ENCODE measurements at regions not wholly inside any gene's neighbourhood (a gene's known extent, or its start where the extent isn't known, plus 50 kb on each side); places are given as distances from the start of the nearest gene placed in this dataset.

GRCh38 chr5:15085671-15086070 is 214.1 kb upstream of the ANKH start:
- no peak for DNase-seq (ENCODE audit: low read depth)
- in situ Hi-C loops (cut with HindIII; ENCODE audit: low pct_unique_long_range_greater_than_20kb, low sequenced_read_pairs), result no loop called here

DNA sequence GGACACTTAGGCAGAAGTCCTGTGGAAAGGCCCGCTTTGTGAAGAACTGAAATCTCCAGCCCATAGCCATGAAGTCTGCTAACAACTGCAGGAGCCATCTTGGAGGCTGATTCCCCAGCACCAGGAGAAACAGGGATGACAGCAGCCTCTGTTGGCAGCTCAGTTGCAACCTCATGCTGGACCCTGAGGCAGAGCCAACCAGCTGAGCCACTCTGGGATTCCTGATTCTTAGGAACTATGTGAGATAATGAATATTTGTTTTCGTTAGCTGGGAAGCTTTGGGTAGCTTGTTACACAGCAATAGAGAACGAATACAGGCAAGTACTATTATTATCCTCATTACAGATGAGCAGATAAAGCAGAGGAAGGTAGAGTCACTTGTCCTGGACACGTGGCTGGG is 210.5 kb upstream of the ANKH start:
- in situ Hi-C loops (cut with HindIII; ENCODE audit: low pct_unique_long_range_greater_than_20kb, low sequenced_read_pairs), result no loop called here
- DNase-seq (ENCODE audit: low read depth), result no peak

DNA sequence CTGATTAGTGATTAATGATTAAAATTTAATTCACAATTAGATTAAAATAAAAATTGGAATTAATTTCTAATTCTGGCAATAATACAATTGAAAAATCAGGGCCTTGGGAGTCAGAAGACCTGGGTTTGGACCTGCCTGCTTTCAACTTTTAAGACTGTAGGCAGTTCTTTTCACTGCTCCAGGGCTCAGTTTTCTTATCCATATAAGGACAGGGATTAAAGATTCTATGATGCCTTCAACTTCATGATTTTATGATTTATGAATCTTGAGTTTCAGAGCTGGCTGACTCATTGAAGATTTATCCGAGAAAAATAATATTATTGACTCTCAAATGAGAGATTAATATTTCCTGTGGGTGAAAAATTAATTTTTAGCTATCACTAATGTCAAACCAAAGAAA is 208.6 kb upstream of the ANKH start:
- in situ Hi-C loops (cut with HindIII; ENCODE audit: low pct_unique_long_range_greater_than_20kb, low sequenced_read_pairs), result no loop called here
- no peak for DNase-seq (ENCODE audit: low read depth)

- in situ Hi-C loops (cut with HindIII; ENCODE audit: low pct_unique_long_range_greater_than_20kb, low sequenced_read_pairs), result no loop called here
Observed at GRCh38 chr5:15079566-15079965, 208.0 kb upstream of the ANKH start.

GRCh38 chr5:15074651-15075050 is 203.1 kb upstream of the ANKH start:
- no peak for DNase-seq (ENCODE audit: low read depth)
- in situ Hi-C loops (cut with HindIII; ENCODE audit: low pct_unique_long_range_greater_than_20kb, low sequenced_read_pairs), result no loop called here

More at GRCh38 chr5:15079566-15079965, 208.0 kb upstream of the ANKH start:
- no peak for DNase-seq (ENCODE audit: low read depth)

DNA sequence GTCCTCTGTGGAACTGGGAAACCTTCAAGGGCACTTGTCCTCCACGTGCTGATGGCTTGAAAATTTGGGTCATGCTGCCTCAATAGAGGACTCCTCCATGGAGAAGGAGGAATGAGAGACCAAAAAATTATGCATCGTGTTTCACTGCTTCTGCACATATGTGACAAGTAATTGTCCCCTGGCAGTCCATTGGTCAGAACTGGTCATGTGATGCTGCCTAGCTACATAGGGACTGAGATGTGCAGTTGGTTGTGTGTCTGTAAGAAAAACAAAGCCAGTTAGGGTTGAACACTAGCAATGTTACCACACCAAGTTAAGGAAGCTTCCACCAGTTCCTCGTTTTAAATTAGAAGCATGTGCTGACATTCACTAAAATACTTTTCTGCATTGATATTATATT is 201.9 kb upstream of the ANKH start:
- in situ Hi-C loops (cut with HindIII; ENCODE audit: low pct_unique_long_range_greater_than_20kb, low sequenced_read_pairs), result no loop called here

DNA sequence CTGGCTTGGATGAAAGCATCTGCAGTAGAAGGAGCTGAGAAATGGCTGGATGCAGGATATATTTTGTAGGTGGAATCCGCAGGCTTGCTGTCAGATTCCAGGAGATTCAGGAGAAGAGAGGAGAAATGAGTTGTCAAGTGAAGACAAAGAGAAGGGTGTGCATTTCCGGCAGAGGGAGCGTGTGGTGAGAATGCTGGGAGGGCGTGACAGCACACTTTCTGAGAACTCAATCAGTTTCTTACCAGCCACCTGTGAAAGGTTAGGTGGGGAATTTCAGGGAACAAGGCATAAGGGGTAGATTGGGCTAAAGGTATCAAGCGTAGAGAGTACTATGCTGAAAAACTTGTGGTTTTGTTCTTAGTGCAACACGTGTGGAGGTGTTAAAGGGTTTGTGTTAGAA is 199.3 kb upstream of the ANKH start:
- in situ Hi-C loops (cut with HindIII; ENCODE audit: low pct_unique_long_range_greater_than_20kb, low sequenced_read_pairs), result no loop called here
- DNase-seq (ENCODE audit: low read depth), result no peak

More for the DNA sequence above, 201.9 kb upstream of the ANKH start:
- DNase-seq (ENCODE audit: low read depth), result no peak

GRCh38 chr5:15069407-15069905 is 197.9 kb upstream of the ANKH start:
- in situ Hi-C loops (cut with HindIII; ENCODE audit: low pct_unique_long_range_greater_than_20kb, low sequenced_read_pairs), result no loop called here
- no peak for DNase-seq (ENCODE audit: low read depth)

DNA sequence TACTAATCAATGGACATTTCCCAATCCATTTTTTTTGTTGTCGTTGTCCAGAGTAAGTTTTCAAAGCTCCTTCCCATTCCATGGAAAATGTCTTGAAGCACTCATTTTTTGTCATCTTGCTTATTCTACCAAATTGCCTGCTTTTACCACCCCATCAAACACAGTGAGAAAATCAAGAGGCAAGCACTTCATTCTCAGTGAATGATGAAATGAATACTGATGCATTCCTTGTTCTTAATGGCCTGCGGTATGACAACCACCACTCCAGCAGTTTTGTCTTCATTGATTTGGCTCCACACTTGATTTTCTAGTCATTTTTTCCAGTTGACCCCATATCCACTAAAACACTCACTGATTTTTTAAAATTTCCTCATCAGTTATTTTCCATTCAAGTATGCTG is 193.5 kb upstream of the ANKH start:
- in situ Hi-C loops (cut with HindIII; ENCODE audit: low pct_unique_long_range_greater_than_20kb, low sequenced_read_pairs), result no loop called here
- no peak for DNase-seq (ENCODE audit: low read depth)

GRCh38 chr5:15064396-15064795 is 192.8 kb upstream of the ANKH start:
- in situ Hi-C loops (cut with HindIII; ENCODE audit: low pct_unique_long_range_greater_than_20kb, low sequenced_read_pairs), result no loop called here
- no peak for DNase-seq (ENCODE audit: low read depth)

DNA sequence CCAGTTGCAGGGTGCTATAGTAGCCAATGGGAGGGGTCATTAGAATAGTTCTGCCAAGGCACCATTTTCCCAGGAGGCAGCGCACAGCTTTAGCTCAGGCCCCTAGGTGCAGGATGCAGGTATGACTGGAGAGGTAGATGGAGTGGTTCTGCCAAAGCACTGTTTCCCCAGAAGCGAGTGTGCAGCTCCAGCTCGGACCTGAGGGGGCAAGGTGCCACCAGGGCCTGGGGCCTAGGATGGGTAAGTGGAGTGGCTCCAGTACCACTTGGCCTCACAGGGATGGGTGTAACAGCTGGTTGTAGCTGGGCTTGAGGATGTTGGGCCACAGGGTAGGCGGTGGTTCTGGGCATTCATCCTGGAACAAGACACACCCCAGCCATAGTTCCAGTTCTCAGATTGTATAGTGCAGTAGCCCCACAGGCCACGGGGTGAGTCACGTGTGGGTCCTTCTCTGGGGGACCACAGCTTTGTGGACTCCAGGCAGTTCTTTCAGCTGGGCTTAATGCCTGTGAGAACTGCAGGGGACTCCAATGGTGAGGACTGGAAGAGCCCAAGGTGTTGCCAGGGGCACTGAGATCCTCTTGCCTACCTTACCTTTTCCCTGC is 185.5 kb upstream of the ANKH start:
- no peak for DNase-seq (ENCODE audit: low read depth)
- in situ Hi-C loops (cut with HindIII; ENCODE audit: low pct_unique_long_range_greater_than_20kb, low sequenced_read_pairs), result no loop called here

GRCh38 chr5:15044521-15044920 is 172.9 kb upstream of the ANKH start:
- in situ Hi-C loops (cut with HindIII; ENCODE audit: low pct_unique_long_range_greater_than_20kb, low sequenced_read_pairs), result no loop called here
- no peak for DNase-seq (ENCODE audit: low read depth)

- DNase-seq (ENCODE audit: low read depth), result no peak
- in situ Hi-C loops (cut with HindIII; ENCODE audit: low pct_unique_long_range_greater_than_20kb, low sequenced_read_pairs), result no loop called here
Observed at GRCh38 chr5:15037247-15037908, 165.8 kb upstream of the ANKH start.

GRCh38 chr5:15034379-15034778 is 162.8 kb upstream of the ANKH start:
- no peak for DNase-seq (ENCODE audit: low read depth)
- in situ Hi-C loops (cut with HindIII; ENCODE audit: low pct_unique_long_range_greater_than_20kb, low sequenced_read_pairs), result no loop called here

DNA sequence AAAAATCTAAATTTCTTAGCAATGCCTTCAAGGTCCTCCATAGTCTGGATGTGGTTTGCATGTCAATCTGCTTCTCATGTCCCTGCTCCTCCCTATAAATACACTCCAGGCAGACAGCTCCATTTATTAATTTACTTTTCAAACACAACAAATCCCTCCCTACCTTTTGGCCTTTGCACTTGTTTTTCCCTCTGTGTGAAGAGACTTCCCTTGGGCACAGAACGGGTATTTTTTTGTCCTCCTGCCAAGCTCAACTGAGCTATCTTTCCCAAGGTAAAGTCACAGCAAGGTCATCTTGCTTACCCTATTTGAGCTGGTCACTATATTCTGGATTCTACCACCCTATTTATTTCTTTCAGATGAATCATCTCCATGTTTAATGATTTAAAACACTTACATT is 159.6 kb upstream of the ANKH start:
- in situ Hi-C loops (cut with HindIII; ENCODE audit: low pct_unique_long_range_greater_than_20kb, low sequenced_read_pairs), result no loop called here

GRCh38 chr5:15027764-15028163 is 156.2 kb upstream of the ANKH start:
- in situ Hi-C loops (cut with HindIII; ENCODE audit: low pct_unique_long_range_greater_than_20kb, low sequenced_read_pairs), result no loop called here
- no peak for DNase-seq (ENCODE audit: low read depth)

More for the DNA sequence above, 159.6 kb upstream of the ANKH start:
- DNase-seq (ENCODE audit: low read depth), result no peak

DNA sequence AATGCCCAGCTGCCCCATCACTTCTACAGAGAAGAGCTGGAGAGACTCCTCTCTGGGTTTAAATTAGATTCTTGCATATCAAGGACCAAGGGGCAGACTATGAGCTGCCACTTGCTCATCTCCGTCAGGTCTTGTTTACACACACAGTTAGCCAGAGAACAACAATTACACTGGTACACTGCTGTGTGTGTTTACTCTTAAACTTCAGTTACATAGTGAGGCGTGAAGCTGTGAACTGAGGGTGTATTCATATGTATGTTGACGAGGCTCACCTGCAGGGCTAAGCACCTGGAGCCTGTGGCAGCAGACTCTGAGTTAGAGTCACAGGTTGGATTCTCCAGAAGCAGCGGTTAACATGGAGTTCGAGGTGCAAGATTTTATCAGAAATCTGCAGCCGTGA is 155.4 kb upstream of the ANKH start:
- in situ Hi-C loops (cut with HindIII; ENCODE audit: low pct_unique_long_range_greater_than_20kb, low sequenced_read_pairs), result no loop called here
- DNase-seq (ENCODE audit: low read depth), result no peak

DNA sequence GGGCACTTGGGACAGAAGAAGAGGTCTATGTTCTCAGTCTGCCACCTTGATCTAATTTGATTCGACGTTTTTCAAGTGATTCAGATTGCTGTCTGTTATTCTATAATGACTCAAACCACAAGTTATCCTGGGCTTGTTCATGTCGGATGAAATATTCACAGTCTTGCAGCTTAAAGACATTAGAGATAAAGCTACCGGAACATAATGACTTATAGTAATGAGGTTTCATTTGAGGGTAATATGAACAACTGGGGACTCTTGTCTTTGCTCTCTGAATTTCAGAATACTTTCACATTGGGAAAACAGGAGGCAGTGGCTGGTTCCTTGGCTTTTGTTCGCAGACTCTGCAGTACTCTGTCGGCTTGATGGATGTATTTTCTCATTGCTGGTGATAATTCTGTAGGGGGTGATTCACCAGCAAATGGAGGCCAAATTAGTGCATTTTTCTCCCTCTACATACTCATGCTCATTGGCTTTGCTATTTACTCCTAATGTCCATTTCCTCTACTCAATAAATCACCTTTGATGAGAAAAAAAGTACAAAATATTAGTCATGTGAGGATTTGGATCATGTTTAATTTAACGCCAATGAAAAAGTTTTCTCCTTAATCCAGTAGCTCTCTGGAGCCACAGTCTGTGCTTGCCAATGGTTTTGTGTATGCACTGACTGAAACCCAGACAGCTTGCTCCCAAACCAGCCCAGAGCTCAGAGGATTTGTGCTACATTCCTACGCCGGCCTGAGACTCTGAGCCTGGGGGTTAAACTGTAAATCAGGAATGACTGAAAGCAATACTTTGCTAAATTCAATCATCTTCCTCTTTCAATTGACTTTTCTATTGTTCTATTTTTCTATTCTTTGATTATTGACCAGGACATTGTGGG is 154.7 kb upstream of the ANKH start:
- in situ Hi-C loops (cut with HindIII; ENCODE audit: low pct_unique_long_range_greater_than_20kb, low sequenced_read_pairs), result no loop called here

DNA sequence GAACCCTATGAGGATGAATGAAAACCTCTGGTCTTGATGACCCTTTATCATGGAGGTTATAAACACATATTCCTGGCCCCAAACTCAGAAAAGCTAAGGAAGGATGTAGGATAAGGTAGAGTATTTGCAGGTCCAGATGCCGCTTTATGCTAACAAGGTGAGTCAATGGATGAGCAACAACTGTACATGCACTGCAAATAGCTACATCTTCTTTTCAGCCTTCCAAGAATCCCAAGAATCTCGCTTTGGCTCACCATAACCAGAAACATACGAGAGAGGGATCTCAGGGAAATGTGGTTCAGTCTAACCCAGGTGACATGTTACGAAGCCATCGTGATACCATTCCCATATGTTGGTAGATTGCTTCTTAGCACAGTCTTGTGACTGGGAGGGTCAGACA is 152.3 kb upstream of the ANKH start:
- no peak for DNase-seq (ENCODE audit: low read depth)

More for the DNA sequence above, 154.7 kb upstream of the ANKH start:
- DNase-seq (ENCODE audit: low read depth), result no peak

More for the DNA sequence above, 152.3 kb upstream of the ANKH start:
- in situ Hi-C loops (cut with HindIII; ENCODE audit: low pct_unique_long_range_greater_than_20kb, low sequenced_read_pairs), result no loop called here

Data from Caki2 (cell line).